ENCODE measurements at regions not wholly inside any gene's neighbourhood (a gene's known extent, or its start where the extent isn't known, plus 50 kb on each side); places are given as distances from the start of the nearest gene placed in this dataset.

- WGBS, 2 experiments (ENCODE audit: extremely low coverage in 2 of 2, insufficient read length in 1 of 2), result no CpG with 5 or more reads among the region's 1 CpG
- H3K23ac ChIP-seq (ENCODE audit: low read depth, low read length), result no peak overlapping the region
- no peak overlapping the region for H4K5ac ChIP-seq (ENCODE audit: low read depth, low read length)
- no peak overlapping the region for H3K56ac ChIP-seq (ENCODE audit: extremely low read depth, insufficient read depth, low read length)
- ATAC-seq (ENCODE audit: low read depth), result no peak
- no peak overlapping the region for H3K4me2 ChIP-seq (ENCODE audit: low read depth, low read length)
- in situ Hi-C loops (cut with MboI; ENCODE audit: low sequenced_read_pairs) (no loop called here), dilution Hi-C loops (cut with HindIII; ENCODE audit: low sequenced_read_pairs, unreplicated experiment) (no loop called here), intact Hi-C loops (cut with micrococcal nuclease) (no loop called here)
- H3K4me3 ChIP-seq (ENCODE audit: insufficient read depth, low read depth, low read length), result no peak overlapping the region
- H2BK20ac ChIP-seq (ENCODE audit: low read depth, low read length), result no peak overlapping the region
- H2BK5ac ChIP-seq (ENCODE audit: low read depth, low read length, poor library complexity, severe bottlenecking), result no peak overlapping the region
- DNase-seq, result no peak
- H4K91ac ChIP-seq (ENCODE audit: insufficient read depth, low read depth, low read length), result no peak overlapping the region
- H3K4me1 ChIP-seq (ENCODE audit: control insufficient read depth, insufficient read depth, low read length), result no peaks in the 10 kb centered on the region
- H2AFZ ChIP-seq (replicated peaks; ENCODE audit: low read length, poor library complexity), result no peak overlapping the region
- no peak overlapping the region for H3K27ac ChIP-seq (ENCODE audit: insufficient read depth, low read length)
- no TSS peak for BruUV-seq (replicated peaks)
- no peak overlapping the region for H2AK5ac ChIP-seq (ENCODE audit: low read depth, low read length)
- H2BK120ac ChIP-seq (ENCODE audit: low read depth, low read length), result no peak overlapping the region
- H2AK9ac ChIP-seq (replicated peaks; ENCODE audit: low read depth, low read length, poor library complexity), result no peak overlapping the region
- H3K36me3 ChIP-seq (ENCODE audit: control insufficient read depth, insufficient read depth, low read length), result no peaks in the 10 kb centered on the region
- H3K14ac ChIP-seq (replicated peaks; ENCODE audit: low read depth, low read length), result no peak overlapping the region
- H3K9ac ChIP-seq (ENCODE audit: low read depth, low read length), result no peak overlapping the region
- peaks cover 9% of the 10 kb centered on the region for H3K9me3 ChIP-seq (ENCODE audit: control insufficient read depth, insufficient read depth, low read length)
- H4K20me1 ChIP-seq (ENCODE audit: insufficient read depth, low read length), result no peaks in the 10 kb centered on the region
- no peak overlapping the region for H3K4ac ChIP-seq (ENCODE audit: low read depth, low read length)
- H3K18ac ChIP-seq (ENCODE audit: low read depth, low read length), result no peak overlapping the region
- H4K8ac ChIP-seq (ENCODE audit: low read depth in 2 of 2, low read length in 2 of 2), result no peak overlapping the region
- no peak for TF ChIP-seq RAD21 (IDR thresholded peaks at IDR 0.05; ENCODE audit: low read length)
- no peak for TF ChIP-seq MAFK (IDR thresholded peaks at IDR 0.05; ENCODE audit: low read depth, low read length)
- TF ChIP-seq RCOR1 (IDR thresholded peaks at IDR 0.05; ENCODE audit: insufficient replicate concordance, low read length), result no peak
- TF ChIP-seq, protein P1, sequence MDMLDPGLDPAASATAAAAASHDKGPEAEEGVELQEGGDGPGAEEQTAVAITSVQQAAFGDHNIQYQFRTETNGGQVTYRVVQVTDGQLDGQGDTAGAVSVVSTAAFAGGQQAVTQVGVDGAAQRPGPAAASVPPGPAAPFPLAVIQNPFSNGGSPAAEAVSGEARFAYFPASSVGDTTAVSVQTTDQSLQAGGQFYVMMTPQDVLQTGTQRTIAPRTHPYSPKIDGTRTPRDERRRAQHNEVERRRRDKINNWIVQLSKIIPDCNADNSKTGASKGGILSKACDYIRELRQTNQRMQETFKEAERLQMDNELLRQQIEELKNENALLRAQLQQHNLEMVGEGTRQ (IDR thresholded peaks at IDR 0.05; ENCODE audit: low read depth, low read length), result no peak
- TF ChIP-seq FOS (IDR thresholded peaks at IDR 0.05; ENCODE audit: low read depth, low read length), result no peak
- no peak for TF ChIP-seq CEBPB (IDR thresholded peaks at IDR 0.05; ENCODE audit: low read depth, low read length)
- TF ChIP-seq SMC3 (IDR thresholded peaks at IDR 0.05; ENCODE audit: low read depth, low read length), result no peak
- TF ChIP-seq POLR2A (IDR thresholded peaks at IDR 0.05; ENCODE audit: low read depth, low read length), result no peak
- no peak for TF ChIP-seq MXI1 (IDR thresholded peaks at IDR 0.05; ENCODE audit: borderline replicate concordance, low read depth, low read length)
- no peak for TF ChIP-seq RFX5 (IDR thresholded peaks at IDR 0.05; ENCODE audit: low read depth, low read length)
- TF ChIP-seq, protein P2, sequence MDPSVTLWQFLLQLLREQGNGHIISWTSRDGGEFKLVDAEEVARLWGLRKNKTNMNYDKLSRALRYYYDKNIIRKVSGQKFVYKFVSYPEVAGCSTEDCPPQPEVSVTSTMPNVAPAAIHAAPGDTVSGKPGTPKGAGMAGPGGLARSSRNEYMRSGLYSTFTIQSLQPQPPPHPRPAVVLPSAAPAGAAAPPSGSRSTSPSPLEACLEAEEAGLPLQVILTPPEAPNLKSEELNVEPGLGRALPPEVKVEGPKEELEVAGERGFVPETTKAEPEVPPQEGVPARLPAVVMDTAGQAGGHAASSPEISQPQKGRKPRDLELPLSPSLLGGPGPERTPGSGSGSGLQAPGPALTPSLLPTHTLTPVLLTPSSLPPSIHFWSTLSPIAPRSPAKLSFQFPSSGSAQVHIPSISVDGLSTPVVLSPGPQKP (IDR thresholded peaks at IDR 0.05; ENCODE audit: borderline replicate concordance, low read depth, low read length), result no peak
- TF ChIP-seq, protein P3, sequence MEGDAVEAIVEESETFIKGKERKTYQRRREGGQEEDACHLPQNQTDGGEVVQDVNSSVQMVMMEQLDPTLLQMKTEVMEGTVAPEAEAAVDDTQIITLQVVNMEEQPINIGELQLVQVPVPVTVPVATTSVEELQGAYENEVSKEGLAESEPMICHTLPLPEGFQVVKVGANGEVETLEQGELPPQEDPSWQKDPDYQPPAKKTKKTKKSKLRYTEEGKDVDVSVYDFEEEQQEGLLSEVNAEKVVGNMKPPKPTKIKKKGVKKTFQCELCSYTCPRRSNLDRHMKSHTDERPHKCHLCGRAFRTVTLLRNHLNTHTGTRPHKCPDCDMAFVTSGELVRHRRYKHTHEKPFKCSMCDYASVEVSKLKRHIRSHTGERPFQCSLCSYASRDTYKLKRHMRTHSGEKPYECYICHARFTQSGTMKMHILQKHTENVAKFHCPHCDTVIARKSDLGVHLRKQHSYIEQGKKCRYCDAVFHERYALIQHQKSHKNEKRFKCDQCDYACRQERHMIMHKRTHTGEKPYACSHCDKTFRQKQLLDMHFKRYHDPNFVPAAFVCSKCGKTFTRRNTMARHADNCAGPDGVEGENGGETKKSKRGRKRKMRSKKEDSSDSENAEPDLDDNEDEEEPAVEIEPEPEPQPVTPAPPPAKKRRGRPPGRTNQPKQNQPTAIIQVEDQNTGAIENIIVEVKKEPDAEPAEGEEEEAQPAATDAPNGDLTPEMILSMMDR (conservative IDR thresholded peaks at IDR 0.05; ENCODE audit: low read depth, low read length), result no peak
- TF ChIP-seq MAZ (IDR thresholded peaks at IDR 0.05; ENCODE audit: borderline replicate concordance, low read depth, low read length), result no peak
- TF ChIP-seq CHD1 (IDR thresholded peaks at IDR 0.05; ENCODE audit: low read depth, low read length), result no peak
- TF ChIP-seq NFE2L2 (IDR thresholded peaks at IDR 0.05; ENCODE audit: low read depth, low read length), result no peak
- TF ChIP-seq BHLHE40 (IDR thresholded peaks at IDR 0.05; ENCODE audit: low read depth, low read length), result no peak
- no peaks in the 10 kb centered on the region for H3K27me3 ChIP-seq (ENCODE audit: control insufficient read depth, insufficient read depth, low read length)
- H3K79me1 ChIP-seq (ENCODE audit: low read depth in 1 of 2, low read length in 2 of 2), result no peaks in the 10 kb centered on the region
- no peaks in the 10 kb centered on the region for H3K9me1 ChIP-seq (ENCODE audit: insufficient read depth, low read length)
- ChIA-PET CTCF (no interaction called here), POLR2A (ENCODE audit: unreplicated experiment) (no interaction called here)
- H2BK15ac ChIP-seq (ENCODE audit: low read depth, low read length), result no peak overlapping the region
Measured at GRCh38 chr14:66017927-66018326, 468.2 kb upstream of the CCDC196 start.
